ACC112 (cell line): ENCODE measurements at regions not wholly inside any gene's neighbourhood (a gene's known extent, or its start where the extent isn't known, plus 50 kb on each side); places are given as distances from the start of the nearest gene placed in this dataset.
"Not testable (repeated sequence)": the region's sequence is repeated elsewhere in the genome, so short reads cannot be mapped to it uniquely, and the experiment has no call there.

ENCODE experiments used
- H2AFZ ChIP-seq: fragments of 200-600 bp; sonication (generic); one replicate; pipeline ENCODE4 v1.6.0; 2017; ENCODE audit warnings: antibody characterized with exemption, low read length; ENCODE audit not compliant: unreplicated experiment
- H3K27ac ChIP-seq: fragments of 200-600 bp; sonication (generic); 2 replicates; pipeline ENCODE4 v1.5.1; 2014; ENCODE audit warnings: low read depth, mild to moderate bottlenecking, antibody characterized with exemption, low read length, moderate library complexity
- H3K27me3 ChIP-seq: fragments of 200-600 bp; sonication (generic); 2 replicates; pipeline ENCODE4 v1.6.1; 2014; ENCODE audit warnings: mild to moderate bottlenecking, antibody characterized with exemption, low read length, moderate library complexity, mixed read lengths; ENCODE audit not compliant: insufficient read depth
- H3K36me3 ChIP-seq: fragments of 200-600 bp; sonication (generic); 2 replicates; pipeline ENCODE4 v1.6.1; 2016; ENCODE audit warnings: mild to moderate bottlenecking, antibody characterized with exemption, low read length, moderate library complexity, mixed read lengths; ENCODE audit not compliant: insufficient read depth
- H3K4me1 ChIP-seq: fragments of 200-600 bp; sonication (generic); one replicate; pipeline ENCODE4 v1.6.1; 2016; ENCODE audit warnings: low read length, mixed read lengths; ENCODE audit not compliant: insufficient read depth, unreplicated experiment, control insufficient read depth
- H3K4me3 ChIP-seq: fragments of 200-600 bp; sonication (generic); 2 replicates; pipeline ENCODE4 v1.5.1; 2014; ENCODE audit warnings: mild to moderate bottlenecking, low read depth, low read length
- H3K79me2 ChIP-seq: fragments of 200-600 bp; sonication (generic); one replicate; pipeline ENCODE4 v1.6.0; 2016; ENCODE audit warnings: low read length; ENCODE audit not compliant: control insufficient read depth, unreplicated experiment, insufficient read depth

DNA sequence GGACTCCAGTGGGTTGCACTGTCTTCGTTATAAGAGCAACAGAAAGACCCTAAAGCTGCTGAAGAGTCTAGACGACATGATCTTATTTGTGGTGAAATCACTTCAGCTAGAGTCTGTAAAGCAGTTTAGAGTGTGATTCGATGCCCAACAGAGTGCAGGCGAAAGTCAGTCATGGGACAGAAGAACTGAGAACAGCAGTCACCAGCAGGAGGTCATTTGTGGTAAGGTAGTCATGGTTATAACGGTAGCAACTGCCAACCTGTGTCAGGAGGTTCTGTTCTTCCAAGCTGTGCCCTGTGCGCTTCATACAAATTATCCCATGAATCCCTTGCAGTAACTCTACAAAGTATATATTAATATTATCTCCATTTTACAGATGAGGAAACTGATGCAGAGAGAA, 954.1 kb downstream of the AACS start:
- no peaks in the 10 kb centered on the region for H3K27me3 ChIP-seq
- H3K79me2 ChIP-seq = no peaks in the 10 kb centered on the region
- no peak overlapping the region for H3K4me3 ChIP-seq
- H3K36me3 ChIP-seq = no peaks in the 10 kb centered on the region
- no peak overlapping the region for H3K27ac ChIP-seq
- H3K4me1 ChIP-seq = no peaks in the 10 kb centered on the region
- H2AFZ ChIP-seq = no peak overlapping the region

GRCh38 chr12:126021675-126022074, 956.4 kb downstream of the AACS start:
- no peaks in the 10 kb centered on the region for H3K4me1 ChIP-seq
- H3K4me3 ChIP-seq = no peak overlapping the region
- H2AFZ ChIP-seq = no peak overlapping the region
- H3K79me2 ChIP-seq = no peaks in the 10 kb centered on the region
- H3K27ac ChIP-seq = no peak overlapping the region
- no peaks in the 10 kb centered on the region for H3K36me3 ChIP-seq
- H3K27me3 ChIP-seq = no peaks in the 10 kb centered on the region

DNA sequence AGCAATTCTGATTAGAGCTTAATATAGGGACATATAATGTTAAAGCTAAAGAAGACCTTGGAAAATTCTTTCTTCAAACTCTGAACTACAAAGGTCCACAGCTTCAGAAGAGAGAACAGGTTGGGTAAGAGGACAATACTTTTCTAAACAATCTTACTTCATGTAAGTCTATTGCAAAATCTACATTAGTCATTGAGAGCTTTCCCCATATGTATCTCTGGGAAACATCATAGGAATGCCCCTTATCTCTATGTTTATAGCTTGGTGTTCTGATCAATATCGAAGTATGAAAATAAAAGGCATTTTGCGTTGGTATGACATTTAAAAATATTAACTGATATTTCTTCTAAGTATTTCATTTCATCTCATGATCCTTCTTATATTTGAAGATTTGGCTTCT, 962.6 kb downstream of the AACS start:
- H3K27me3 ChIP-seq = no peaks in the 10 kb centered on the region
- no peaks in the 10 kb centered on the region for H3K4me1 ChIP-seq
- no peak overlapping the region for H2AFZ ChIP-seq
- no peaks in the 10 kb centered on the region for H3K36me3 ChIP-seq
- no peaks in the 10 kb centered on the region for H3K79me2 ChIP-seq
- H3K27ac ChIP-seq = no peak overlapping the region
- H3K4me3 ChIP-seq = no peak overlapping the region

GRCh38 chr12:126030573-126030972, 965.3 kb downstream of the AACS start:
- H3K27ac ChIP-seq = no peak overlapping the region
- H3K4me1 ChIP-seq = no peaks in the 10 kb centered on the region
- no peaks in the 10 kb centered on the region for H3K79me2 ChIP-seq
- no peaks in the 10 kb centered on the region for H3K36me3 ChIP-seq
- H3K27me3 ChIP-seq = no peaks in the 10 kb centered on the region
- no peak overlapping the region for H2AFZ ChIP-seq
- H3K4me3 ChIP-seq = no peak overlapping the region

- Histone ChIP-seq H3K27ac (no peak overlapping the region), H3K27me3 (no peaks in the 10 kb centered on the region)
Observed at GRCh38 chr12:126033751-126034150, 968.5 kb downstream of the AACS start.

GRCh38 chr12:126036348-126036747, 971.1 kb downstream of the AACS start:
- H3K36me3 ChIP-seq = no peaks in the 10 kb centered on the region
- H3K79me2 ChIP-seq = no peaks in the 10 kb centered on the region
- no peak overlapping the region for H2AFZ ChIP-seq
- no peaks in the 10 kb centered on the region for H3K27me3 ChIP-seq
- H3K27ac ChIP-seq = no peak overlapping the region
- H3K4me3 ChIP-seq = no peak overlapping the region
- H3K4me1 ChIP-seq = no peaks in the 10 kb centered on the region

More at GRCh38 chr12:126033751-126034150, 968.5 kb downstream of the AACS start:
- Histone ChIP-seq H2AFZ (no peak overlapping the region), H3K4me1 (no peaks in the 10 kb centered on the region), H3K79me2 (no peaks in the 10 kb centered on the region), H3K4me3 (no peak overlapping the region), H3K36me3 (no peaks in the 10 kb centered on the region)

DNA sequence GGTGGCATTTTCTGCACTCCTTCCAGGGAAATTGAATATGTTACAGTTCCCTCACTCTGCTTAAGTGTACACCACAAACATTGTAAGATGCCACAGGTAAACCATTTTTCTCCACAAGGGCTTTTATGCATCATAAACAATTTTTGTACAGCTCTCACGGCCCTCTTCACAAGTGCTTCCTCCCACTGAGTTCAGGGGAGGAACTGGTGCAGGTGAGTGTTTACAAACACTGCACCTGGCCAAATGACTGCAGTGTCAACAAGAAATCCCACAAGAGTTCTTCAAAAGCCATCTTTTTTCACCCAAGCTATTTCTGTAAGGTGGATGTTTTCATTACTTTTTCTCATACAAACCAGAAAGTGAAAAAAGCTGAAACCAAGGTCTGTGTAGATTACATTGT, 973.2 kb downstream of the AACS start:
- Histone ChIP-seq H3K36me3 (no peaks in the 10 kb centered on the region), H3K4me3 (no peak overlapping the region), H3K79me2 (no peaks in the 10 kb centered on the region), H3K27ac (no peak overlapping the region), H2AFZ (no peak overlapping the region), H3K27me3 (no peaks in the 10 kb centered on the region), H3K4me1 (no peaks in the 10 kb centered on the region)

DNA sequence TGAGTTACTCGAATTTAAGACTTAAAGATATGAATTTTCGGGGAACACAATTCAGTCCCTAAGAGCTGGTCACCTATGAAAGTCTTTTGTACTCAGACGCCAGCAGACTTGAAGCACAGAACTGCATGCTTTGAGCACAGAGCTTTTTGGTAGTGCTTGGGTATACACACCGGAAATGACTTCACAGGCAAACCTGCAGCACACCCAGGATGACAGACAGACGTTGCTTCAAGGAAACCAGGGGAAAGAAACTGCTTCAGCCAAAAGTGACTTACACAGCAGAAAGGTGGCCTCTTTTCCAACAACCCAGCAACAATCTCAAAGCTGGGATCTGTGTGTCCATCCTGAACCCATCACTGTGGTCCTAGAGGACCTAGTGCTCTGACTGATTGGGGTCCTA, 975.1 kb downstream of the AACS start:
- H3K27me3 ChIP-seq = no peaks in the 10 kb centered on the region
- H3K27ac ChIP-seq = no peak overlapping the region
- no peak overlapping the region for H3K4me3 ChIP-seq
- no peaks in the 10 kb centered on the region for H3K4me1 ChIP-seq
- H3K36me3 ChIP-seq = no peaks in the 10 kb centered on the region
- H2AFZ ChIP-seq = no peak overlapping the region
- no peaks in the 10 kb centered on the region for H3K79me2 ChIP-seq

DNA sequence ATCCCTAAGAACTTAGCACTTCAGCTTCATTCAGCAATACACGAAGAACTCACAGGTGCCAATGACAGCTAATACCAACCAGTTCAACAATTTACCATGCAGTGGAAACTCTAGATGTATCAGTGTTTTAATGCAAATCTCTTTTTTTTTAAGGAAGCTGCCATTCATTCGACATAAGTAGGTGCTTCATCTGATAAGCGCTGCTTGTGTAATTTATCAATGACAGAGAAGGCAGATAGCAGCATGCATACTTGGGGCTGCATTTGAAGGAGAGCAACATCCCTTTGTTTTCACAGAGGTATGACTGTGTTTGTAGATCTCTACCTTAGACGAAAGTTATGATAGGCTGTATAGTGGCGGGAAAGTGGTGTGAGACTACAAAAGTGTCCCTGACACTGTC, 977.1 kb downstream of the AACS start:
- Histone ChIP-seq H3K27me3 (no peaks in the 10 kb centered on the region), H3K79me2 (no peaks in the 10 kb centered on the region), H3K4me1 (no peaks in the 10 kb centered on the region), H3K4me3 (no peak overlapping the region), H2AFZ (no peak overlapping the region), H3K36me3 (no peaks in the 10 kb centered on the region), H3K27ac (no peak overlapping the region)

- H3K4me1 ChIP-seq = peaks cover 13% of the 10 kb centered on the region
- not testable (repeated sequence) for H2AFZ ChIP-seq, H3K36me3 ChIP-seq, H3K27me3 ChIP-seq, H3K4me3 ChIP-seq, H3K79me2 ChIP-seq, H3K27ac ChIP-seq
Observed at GRCh38 chr12:126049501-126049900, 984.3 kb downstream of the AACS start.

DNA sequence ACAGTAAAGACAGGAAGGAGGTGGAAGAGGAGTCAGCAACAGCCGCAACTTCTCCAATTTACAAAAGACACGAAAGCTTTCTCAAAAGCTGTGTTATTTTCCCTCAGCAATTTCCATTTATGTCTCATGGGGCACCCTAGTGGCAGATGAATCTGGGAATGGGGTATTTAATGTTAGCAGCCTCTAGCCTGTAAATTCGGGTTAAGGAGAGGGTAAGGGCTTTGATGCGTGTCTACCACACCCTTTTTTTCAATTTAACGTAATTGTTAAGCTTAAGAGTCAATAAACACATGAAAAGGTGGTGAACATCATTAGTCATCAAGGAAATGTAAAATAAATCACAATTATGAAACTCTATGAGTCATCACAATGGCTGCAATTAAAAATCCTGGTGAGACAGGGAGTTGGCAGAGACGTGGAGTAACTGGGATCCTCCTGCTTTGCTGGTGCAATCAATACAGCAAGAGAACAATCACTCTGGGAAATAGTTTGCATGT, 986.4 kb downstream of the AACS start:
- H3K27me3 ChIP-seq = no peaks in the 10 kb centered on the region
- no peak overlapping the region for H2AFZ ChIP-seq
- peaks cover 23% of the 10 kb centered on the region for H3K4me1 ChIP-seq
- no peaks in the 10 kb centered on the region for H3K79me2 ChIP-seq
- H3K4me3 ChIP-seq = no peak overlapping the region; the same call in 1 of the 2 replicates
- no peaks in the 10 kb centered on the region for H3K36me3 ChIP-seq
- peak overlapping the region; percentile 85 for H3K27ac ChIP-seq
